ENCODE measurements at regions not wholly inside any gene's neighbourhood (a gene's known extent, or its start where the extent isn't known, plus 50 kb on each side); places are given as distances from the start of the nearest gene placed in this dataset.
A peak's percentile ranks its signal among the peaks of the same experiment; 100 is the strongest.

- Histone ChIP-seq H3F3A (ENCODE audit: insufficient read depth) (no peaks in the 10 kb centered on the region), H3K27ac (ENCODE audit: low read depth, low read length) (no peak overlapping the region), H2AFZ (ENCODE audit: low read depth, low read length, severe bottlenecking) (no peak overlapping the region), H3K9me2 (replicated peaks; ENCODE audit: insufficient read depth, low read length) (no peaks in the 10 kb centered on the region), H3K4me3 (ENCODE audit: insufficient read depth, low read length, poor library complexity, severe bottlenecking) (no peak overlapping the region), H3K36me3 (ENCODE audit: low read length) (no peaks in the 10 kb centered on the region), H4K20me1 (ENCODE audit: low read depth, low read length) (no peaks in the 10 kb centered on the region), H3K9me3 (ENCODE audit: insufficient read depth, low read length) (no peaks in the 10 kb centered on the region), H3K79me2 (ENCODE audit: insufficient read depth, low read length) (no peaks in the 10 kb centered on the region), H3K9ac (ENCODE audit: low read length) (no peak overlapping the region), H3K4me2 (ENCODE audit: low read depth, low read length, poor library complexity, severe bottlenecking) (no peak overlapping the region), H3K27me3 (ENCODE audit: low read length) (no peaks in the 10 kb centered on the region)
- TF ChIP-seq, protein P1, sequence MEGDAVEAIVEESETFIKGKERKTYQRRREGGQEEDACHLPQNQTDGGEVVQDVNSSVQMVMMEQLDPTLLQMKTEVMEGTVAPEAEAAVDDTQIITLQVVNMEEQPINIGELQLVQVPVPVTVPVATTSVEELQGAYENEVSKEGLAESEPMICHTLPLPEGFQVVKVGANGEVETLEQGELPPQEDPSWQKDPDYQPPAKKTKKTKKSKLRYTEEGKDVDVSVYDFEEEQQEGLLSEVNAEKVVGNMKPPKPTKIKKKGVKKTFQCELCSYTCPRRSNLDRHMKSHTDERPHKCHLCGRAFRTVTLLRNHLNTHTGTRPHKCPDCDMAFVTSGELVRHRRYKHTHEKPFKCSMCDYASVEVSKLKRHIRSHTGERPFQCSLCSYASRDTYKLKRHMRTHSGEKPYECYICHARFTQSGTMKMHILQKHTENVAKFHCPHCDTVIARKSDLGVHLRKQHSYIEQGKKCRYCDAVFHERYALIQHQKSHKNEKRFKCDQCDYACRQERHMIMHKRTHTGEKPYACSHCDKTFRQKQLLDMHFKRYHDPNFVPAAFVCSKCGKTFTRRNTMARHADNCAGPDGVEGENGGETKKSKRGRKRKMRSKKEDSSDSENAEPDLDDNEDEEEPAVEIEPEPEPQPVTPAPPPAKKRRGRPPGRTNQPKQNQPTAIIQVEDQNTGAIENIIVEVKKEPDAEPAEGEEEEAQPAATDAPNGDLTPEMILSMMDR (IDR thresholded peaks at IDR 0.05; ENCODE audit: insufficient read depth, low read length, poor library complexity, severe bottlenecking), result peak; percentile 49
- no peak for TF ChIP-seq EZH2phosphoT487 (conservative IDR thresholded peaks at IDR 0.05; ENCODE audit: low read length)
Observed at GRCh38 chr9:73683862-73684591, 532.4 kb downstream of the ANXA1 start.

- Histone ChIP-seq H3K27ac (ENCODE audit: low read depth, low read length) (no peak overlapping the region), H3K9me3 (ENCODE audit: insufficient read depth, low read length) (no peaks in the 10 kb centered on the region), H3K27me3 (ENCODE audit: low read length) (no peaks in the 10 kb centered on the region), H3K4me2 (ENCODE audit: low read depth, low read length, poor library complexity, severe bottlenecking) (no peak overlapping the region), H3K9me2 (replicated peaks; ENCODE audit: insufficient read depth, low read length) (no peaks in the 10 kb centered on the region), H3K79me2 (ENCODE audit: insufficient read depth, low read length) (no peaks in the 10 kb centered on the region), H4K20me1 (ENCODE audit: low read depth, low read length) (no peaks in the 10 kb centered on the region), H3K4me3 (ENCODE audit: insufficient read depth, low read length, poor library complexity, severe bottlenecking) (no peak overlapping the region), H3K9ac (ENCODE audit: low read length) (no peak overlapping the region), H2AFZ (ENCODE audit: low read depth, low read length, severe bottlenecking) (no peak overlapping the region), H3K36me3 (ENCODE audit: low read length) (no peaks in the 10 kb centered on the region), H3F3A (ENCODE audit: insufficient read depth) (no peaks in the 10 kb centered on the region)
- TF ChIP-seq EZH2phosphoT487 (conservative IDR thresholded peaks at IDR 0.05; ENCODE audit: low read length), result no peak
- TF ChIP-seq, protein P1 (IDR thresholded peaks at IDR 0.05; ENCODE audit: insufficient read depth, low read length, poor library complexity, severe bottlenecking), result no peak
Observed at GRCh38 chr9:73684601-73685000, 532.9 kb downstream of the ANXA1 start.

DNA sequence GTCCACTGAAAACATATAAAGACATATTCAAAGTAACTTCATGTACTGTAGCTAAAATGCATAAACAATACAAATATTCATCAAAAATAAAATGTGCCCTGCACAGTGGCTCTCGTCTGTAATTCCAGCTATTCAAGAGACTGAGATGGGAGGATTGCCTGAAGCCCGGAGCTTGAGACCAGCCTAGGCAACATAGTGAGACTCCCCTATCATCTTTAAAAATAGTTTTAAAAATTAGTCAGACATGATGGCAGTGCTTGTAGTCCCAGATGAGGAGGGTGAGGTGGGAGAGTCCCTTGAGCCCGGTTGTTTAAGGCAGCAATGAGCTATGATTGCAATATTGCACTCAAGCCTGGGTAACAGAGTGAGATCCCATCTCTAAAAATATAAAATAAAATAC, 534.1 kb downstream of the ANXA1 start:
- H4K20me1 ChIP-seq (ENCODE audit: low read depth, low read length), result no peaks in the 10 kb centered on the region
- no peaks in the 10 kb centered on the region for H3F3A ChIP-seq (ENCODE audit: insufficient read depth)
- TF ChIP-seq EZH2phosphoT487 (conservative IDR thresholded peaks at IDR 0.05; ENCODE audit: low read length), result no peak
- TF ChIP-seq, protein P1 (IDR thresholded peaks at IDR 0.05; ENCODE audit: insufficient read depth, low read length, poor library complexity, severe bottlenecking), result no peak
- H3K9ac ChIP-seq (ENCODE audit: low read length), result no peak overlapping the region
- H3K36me3 ChIP-seq (ENCODE audit: low read length), result no peaks in the 10 kb centered on the region
- no peaks in the 10 kb centered on the region for H3K27me3 ChIP-seq (ENCODE audit: low read length)
- no peaks in the 10 kb centered on the region for H3K9me3 ChIP-seq (ENCODE audit: insufficient read depth, low read length)
- H3K27ac ChIP-seq (ENCODE audit: low read depth, low read length), result no peak overlapping the region
- no peak overlapping the region for H2AFZ ChIP-seq (ENCODE audit: low read depth, low read length, severe bottlenecking)
- no peak overlapping the region for H3K4me3 ChIP-seq (ENCODE audit: insufficient read depth, low read length, poor library complexity, severe bottlenecking)
- H3K9me2 ChIP-seq (replicated peaks; ENCODE audit: insufficient read depth, low read length), result no peaks in the 10 kb centered on the region
- H3K4me2 ChIP-seq (ENCODE audit: low read depth, low read length, poor library complexity, severe bottlenecking), result no peak overlapping the region
- no peaks in the 10 kb centered on the region for H3K79me2 ChIP-seq (ENCODE audit: insufficient read depth, low read length)

All from SU-DHL-6 (cell line).